ENCODE measurements at regions not wholly inside any gene's neighbourhood (a gene's known extent, or its start where the extent isn't known, plus 50 kb on each side); places are given as distances from the start of the nearest gene placed in this dataset.

- ATAC-seq (no peak), FAIRE-seq (no peak), DNase-seq (ENCODE audit: low read depth, low spot score) (no peak)
- TF ChIP-seq HCFC1 (IDR thresholded peaks at IDR 0.05; ENCODE audit: low read length) = 0 out of 2 replicates have a peak, but pooled peaks have one; percentile 2
- no peak for TF ChIP-seq KLF5 (IDR thresholded peaks at IDR 0.05; ENCODE audit: partially characterized antibody)
- no TSS peak for BruUV-seq (replicated peaks)
- in situ Hi-C loops (cut with MboI) = no loop called here
- SMC1A ChIA-PET (ENCODE audit: uncharacterized antibody, unreplicated experiment) = interaction anchor here (0.9 to 3.1 kb wide), 6 partner anchors 10 to 174 kb away, joined by 3 to 15 read pairs (median 4); no protein-coding TSS in a partner anchor
- Histone ChIP-seq H3K9ac (ENCODE audit: control insufficient read depth, insufficient read depth, low read length) (no peak overlapping the region), H3K4me2 (ENCODE audit: control insufficient read depth, insufficient read depth) (no peak overlapping the region), H2AFZ (ENCODE audit: control insufficient read depth, low read depth, low read length) (no peak overlapping the region), H3K9me3 (replicated peaks; ENCODE audit: control insufficient read depth, insufficient read depth, low read length) (no peaks in the 10 kb centered on the region), H3K4me1 (ENCODE audit: control insufficient read depth, insufficient read depth, low read length) (no peaks in the 10 kb centered on the region), H3K36me3 (ENCODE audit: control insufficient read depth in 2 of 2, insufficient read depth in 2 of 2, low read length in 1 of 2) (no peaks in the 10 kb centered on the region), H3K27ac (ENCODE audit: control insufficient read depth, insufficient read depth) (no peak overlapping the region), H3K27me3 (replicated peaks in 1 of 2; ENCODE audit: control insufficient read depth in 2 of 2, insufficient read depth in 2 of 2, low read length in 1 of 2) (no peaks in the 10 kb centered on the region), H3K4me3 (no peak overlapping the region), H4K20me1 (ENCODE audit: control insufficient read depth, insufficient read depth) (no peaks in the 10 kb centered on the region), H3K79me2 (ENCODE audit: control insufficient read depth, insufficient read depth, low read length) (no peaks in the 10 kb centered on the region)
- intact Hi-C loops (cut with micrococcal nuclease; ENCODE audit: unreplicated experiment) = loop anchor here (1.0 kb wide), 1 partner anchor 145 kb away; no protein-coding TSS in a partner anchor
- POLR2A ChIA-PET = no interaction called here
- CTCF ChIA-PET = interaction anchor here (0.7 to 14.7 kb wide), 15 partner anchors 8 to 256 kb away, joined by 3 to 332 read pairs (median 4); no protein-coding TSS in a partner anchor
- WGBS (ENCODE audit: insufficient coverage, insufficient replicate concordance, low lambda C conversion rate, missing lambda C conversion rate) = 45% methylated on average over 2 of the region's 2 CpGs
- RAD21 ChIA-PET (ENCODE audit: unreplicated experiment) = interaction anchor here (1.5 to 3.5 kb wide), 3 partner anchors 96 to 222 kb away, joined by 3 to 31 read pairs (median 8); no protein-coding TSS in a partner anchor
These were observed 124.5 kb upstream of the IPO9 start for GRCh38 chr1:201704439-201704792.

- Histone ChIP-seq H3K4me2 (ENCODE audit: control insufficient read depth, insufficient read depth) (no peak overlapping the region), H4K20me1 (ENCODE audit: control insufficient read depth, insufficient read depth) (no peaks in the 10 kb centered on the region), H2AFZ (ENCODE audit: control insufficient read depth, low read depth, low read length) (no peak overlapping the region), H3K9ac (ENCODE audit: control insufficient read depth, insufficient read depth, low read length) (no peak overlapping the region), H3K36me3 (ENCODE audit: control insufficient read depth in 2 of 2, insufficient read depth in 2 of 2, low read length in 1 of 2) (no peaks in the 10 kb centered on the region), H3K79me2 (ENCODE audit: control insufficient read depth, insufficient read depth, low read length) (no peaks in the 10 kb centered on the region), H3K4me1 (ENCODE audit: control insufficient read depth, insufficient read depth, low read length) (no peaks in the 10 kb centered on the region; the same call in 1 of the 2 replicates), H3K27ac (ENCODE audit: control insufficient read depth, insufficient read depth) (no peak overlapping the region), H3K4me3 (no peak overlapping the region), H3K9me3 (replicated peaks; ENCODE audit: control insufficient read depth, insufficient read depth, low read length) (no peaks in the 10 kb centered on the region), H3K27me3 (replicated peaks in 1 of 2; ENCODE audit: control insufficient read depth in 2 of 2, insufficient read depth in 2 of 2, low read length in 1 of 2) (no peaks in the 10 kb centered on the region)
- ChIA-PET RAD21 (ENCODE audit: unreplicated experiment) (interaction anchor here (1.5 to 3.5 kb wide), 3 partner anchors 97 to 223 kb away, joined by 3 to 31 read pairs (median 8); no protein-coding TSS in a partner anchor), CTCF (interaction anchor here (0.8 to 14.7 kb wide), 9 partner anchors 10 to 257 kb away, joined by 3 to 332 read pairs (median 3); no protein-coding TSS in a partner anchor), SMC1A (ENCODE audit: uncharacterized antibody, unreplicated experiment) (interaction anchor here (0.9 to 3.1 kb wide), 3 partner anchors 9 to 175 kb away, joined by 3 to 15 read pairs (median 4); no protein-coding TSS in a partner anchor), POLR2A (no interaction called here)
- intact Hi-C loops (cut with micrococcal nuclease; ENCODE audit: unreplicated experiment) = no loop called here
- no peak for FAIRE-seq
- in situ Hi-C loops (cut with MboI) = loop anchor here (5.0 kb wide), 2 partner anchors 82 to 143 kb away; no protein-coding TSS in a partner anchor
- no peak for ATAC-seq
- TF ChIP-seq PML (IDR thresholded peaks at IDR 0.05; ENCODE audit: low read length) (no peak), TCF7 (IDR thresholded peaks at IDR 0.05; ENCODE audit: borderline replicate concordance) (no peak)
- BruUV-seq (replicated peaks) = no TSS peak
- no peak for DNase-seq (ENCODE audit: low read depth, low spot score)
- 33% methylated on average over 9 of the region's 9 CpGs for WGBS (ENCODE audit: insufficient coverage, insufficient replicate concordance, low lambda C conversion rate, missing lambda C conversion rate)
These were observed 123.6 kb upstream of the IPO9 start for GRCh38 chr1:201705389-201705788.

All from GM12878 (cell line).